ENCODE measurements at regions not wholly inside any gene's neighbourhood (a gene's known extent, or its start where the extent isn't known, plus 50 kb on each side); places are given as distances from the start of the nearest gene placed in this dataset.

DNA sequence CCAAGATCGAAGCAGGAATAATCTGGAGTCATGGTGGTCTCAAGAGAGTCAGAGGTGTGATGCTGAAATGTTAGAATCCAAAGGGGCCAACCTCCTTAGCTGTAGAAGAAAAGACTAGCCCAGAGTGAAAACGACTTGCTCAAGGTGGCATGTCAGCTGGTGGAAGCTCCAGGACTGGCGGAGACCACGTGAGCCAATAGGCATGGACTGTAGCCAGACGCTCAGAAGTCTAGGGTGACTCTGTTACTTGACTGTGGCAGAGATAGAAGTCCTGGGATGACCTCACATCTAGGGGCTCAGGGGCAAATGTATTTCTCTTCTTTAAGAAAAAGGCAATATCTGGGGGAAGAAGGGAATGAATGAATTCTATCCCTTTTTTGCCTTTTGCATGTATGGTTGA lies 267.4 kb downstream of the ATG4C start:
- Histone ChIP-seq H3K36me3 (replicated peaks in 1 of 2) (no peaks in the 10 kb centered on the region), H3K4me3 (no peak overlapping the region), H3K4me1 (replicated peaks in 1 of 2) (no peaks in the 10 kb centered on the region), H3K9me3 (replicated peaks in 1 of 3) (no peaks in the 10 kb centered on the region), H3K27ac (no peak overlapping the region), H3K27me3 (no peaks in the 10 kb centered on the region)
- 72 to 76% (median 74%) methylated on average over 5 of the region's 5 CpGs for WGBS, 4 donors
- intact Hi-C loops (cut with DNase I), result no loop called here
- TF ChIP-seq, protein P1, sequence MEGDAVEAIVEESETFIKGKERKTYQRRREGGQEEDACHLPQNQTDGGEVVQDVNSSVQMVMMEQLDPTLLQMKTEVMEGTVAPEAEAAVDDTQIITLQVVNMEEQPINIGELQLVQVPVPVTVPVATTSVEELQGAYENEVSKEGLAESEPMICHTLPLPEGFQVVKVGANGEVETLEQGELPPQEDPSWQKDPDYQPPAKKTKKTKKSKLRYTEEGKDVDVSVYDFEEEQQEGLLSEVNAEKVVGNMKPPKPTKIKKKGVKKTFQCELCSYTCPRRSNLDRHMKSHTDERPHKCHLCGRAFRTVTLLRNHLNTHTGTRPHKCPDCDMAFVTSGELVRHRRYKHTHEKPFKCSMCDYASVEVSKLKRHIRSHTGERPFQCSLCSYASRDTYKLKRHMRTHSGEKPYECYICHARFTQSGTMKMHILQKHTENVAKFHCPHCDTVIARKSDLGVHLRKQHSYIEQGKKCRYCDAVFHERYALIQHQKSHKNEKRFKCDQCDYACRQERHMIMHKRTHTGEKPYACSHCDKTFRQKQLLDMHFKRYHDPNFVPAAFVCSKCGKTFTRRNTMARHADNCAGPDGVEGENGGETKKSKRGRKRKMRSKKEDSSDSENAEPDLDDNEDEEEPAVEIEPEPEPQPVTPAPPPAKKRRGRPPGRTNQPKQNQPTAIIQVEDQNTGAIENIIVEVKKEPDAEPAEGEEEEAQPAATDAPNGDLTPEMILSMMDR (IDR thresholded peaks at IDR 0.05), result no peak
- TF ChIP-seq POLR2A (IDR thresholded peaks at IDR 0.05), result no peak
- DNase-seq, result no peak

DNA sequence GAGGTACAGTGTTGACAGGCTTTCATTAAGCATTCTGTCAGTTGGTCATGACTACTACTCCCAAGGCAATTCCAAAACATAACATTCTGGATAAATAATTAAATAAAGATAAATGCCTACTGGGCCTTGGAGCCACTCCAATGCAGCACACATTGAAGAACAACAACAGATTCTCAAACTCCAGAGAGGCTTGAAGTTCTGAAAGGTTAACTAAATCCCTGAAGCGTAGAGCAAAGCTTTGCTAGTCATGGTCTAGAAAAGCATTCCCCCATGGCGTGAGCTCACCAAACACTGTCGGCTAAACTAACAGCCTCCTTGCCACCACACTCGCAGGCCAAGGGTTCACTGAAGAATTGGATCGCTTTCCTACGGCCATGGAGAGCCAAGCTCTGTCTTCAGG lies 268.0 kb downstream of the ATG4C start:
- Histone ChIP-seq H3K36me3 (replicated peaks in 1 of 2) (no peaks in the 10 kb centered on the region), H3K4me1 (replicated peaks in 1 of 2) (no peaks in the 10 kb centered on the region), H3K27me3 (no peaks in the 10 kb centered on the region), H3K27ac (no peak overlapping the region), H3K9me3 (replicated peaks in 1 of 3) (no peaks in the 10 kb centered on the region), H3K4me3 (no peak overlapping the region)
- WGBS, 4 donors, result 76 to 90% (median 85%) methylated on average over 6 of the region's 6 CpGs
- TF ChIP-seq, protein P1 (IDR thresholded peaks at IDR 0.05), result no peak
- no peak for TF ChIP-seq POLR2A (IDR thresholded peaks at IDR 0.05)
- DNase-seq, result no peak
- intact Hi-C loops (cut with DNase I), result no loop called here

GRCh38 chr1:63054184-63054583 lies 268.2 kb upstream of the FOXD3 start:
- no peaks in the 10 kb centered on the region for H3K4me1 ChIP-seq (replicated peaks in 1 of 2)
- no peaks in the 10 kb centered on the region for H3K36me3 ChIP-seq (replicated peaks in 1 of 2)
- H3K9me3 ChIP-seq (replicated peaks in 1 of 3), result no peaks in the 10 kb centered on the region
- no peak overlapping the region for H3K4me3 ChIP-seq
- intact Hi-C loops (cut with DNase I), result no loop called here
- TF ChIP-seq, protein P1 (IDR thresholded peaks at IDR 0.05), result no peak
- no peak for TF ChIP-seq POLR2A (IDR thresholded peaks at IDR 0.05)
- WGBS, 4 donors, result 62 to 72% (median 69%) methylated on average over 4 of the region's 4 CpGs
- no peaks in the 10 kb centered on the region for H3K27me3 ChIP-seq
- no peak overlapping the region for H3K27ac ChIP-seq
- DNase-seq, result no peak

DNA sequence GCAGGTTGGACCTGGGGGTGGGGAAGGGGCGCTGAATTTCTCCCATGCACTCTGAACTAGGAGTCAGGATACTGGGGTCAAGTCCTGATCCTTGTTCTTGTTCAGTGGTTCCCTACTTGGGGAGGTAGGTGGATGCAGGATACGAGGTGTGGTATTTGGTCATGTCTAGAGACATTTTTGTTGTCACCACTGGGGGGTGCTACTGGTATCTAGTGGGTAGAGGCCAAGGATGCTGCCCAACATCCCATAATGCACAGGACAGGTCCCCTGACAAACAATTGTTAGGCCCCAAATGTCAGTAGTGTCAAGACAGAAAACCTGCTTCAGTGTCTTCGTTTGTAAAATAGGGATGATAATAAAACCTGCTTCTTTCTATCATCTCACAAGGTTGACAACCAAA lies 259.0 kb upstream of the FOXD3 start:
- DNase-seq, result no peak
- Histone ChIP-seq H3K9me3 (replicated peaks in 1 of 3) (no peaks in the 10 kb centered on the region), H3K4me1 (replicated peaks in 1 of 2) (no peaks in the 10 kb centered on the region), H3K27me3 (no peaks in the 10 kb centered on the region), H3K4me3 (no peak overlapping the region), H3K36me3 (replicated peaks in 1 of 2) (no peaks in the 10 kb centered on the region), H3K27ac (no peak overlapping the region)
- intact Hi-C loops (cut with DNase I), result no loop called here
- WGBS, 4 donors, result 65 to 69% (median 66%) methylated on average over 3 of the region's 3 CpGs
- no peak for TF ChIP-seq POLR2A (IDR thresholded peaks at IDR 0.05)
- TF ChIP-seq, protein P1 (IDR thresholded peaks at IDR 0.05), result no peak

Measured in adrenal gland (tissue), 9 donors.